ENCODE measurements at regions not wholly inside any gene's neighbourhood (a gene's known extent, or its start where the extent isn't known, plus 50 kb on each side); places are given as distances from the start of the nearest gene placed in this dataset.
"Not testable (repeated sequence)": the region's sequence is repeated elsewhere in the genome, so short reads cannot be mapped to it uniquely, and the experiment has no call there.

DNA sequence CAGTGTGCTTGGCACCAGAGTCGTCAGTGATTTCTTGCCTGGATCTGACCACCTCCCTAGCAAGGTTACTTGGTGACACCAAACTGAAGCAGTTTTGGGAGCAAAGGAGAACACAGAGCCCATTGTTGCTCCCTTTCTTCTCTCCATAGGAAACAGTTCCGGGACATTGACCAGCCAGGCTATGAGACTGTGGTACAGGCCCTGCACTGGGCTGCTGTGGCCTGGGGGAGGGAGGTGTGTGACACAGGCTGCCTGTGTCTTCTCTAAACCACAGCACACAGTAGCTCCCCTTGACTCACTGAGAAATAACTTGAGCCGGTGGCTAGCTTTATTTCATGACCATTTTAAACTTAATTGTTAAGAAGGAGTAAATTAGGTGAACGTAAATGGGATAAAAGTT is 214.8 kb upstream of the UBL3 start:
- no peak for DNase-seq (ENCODE audit: low spot score)

DNA sequence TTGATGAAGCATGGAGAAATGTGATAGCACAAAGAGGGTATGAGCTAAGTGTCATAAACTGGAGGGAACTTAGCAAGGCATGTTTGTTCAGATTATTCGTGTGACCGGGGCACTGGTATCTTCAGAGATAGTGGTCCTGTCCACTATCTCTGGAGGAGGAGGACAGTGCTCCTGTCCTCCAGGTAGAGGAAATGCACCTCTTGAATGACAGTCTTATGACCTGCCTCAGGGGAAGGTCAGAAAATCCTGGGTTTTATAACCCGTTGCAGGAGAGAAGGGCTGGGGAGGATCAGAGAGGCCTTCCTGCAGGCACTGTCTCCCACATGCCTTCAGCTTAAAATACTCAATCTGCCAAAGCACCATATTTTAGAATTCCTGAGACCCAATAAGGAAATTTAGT is 213.5 kb upstream of the UBL3 start:
- no peak for DNase-seq (ENCODE audit: low spot score)

DNA sequence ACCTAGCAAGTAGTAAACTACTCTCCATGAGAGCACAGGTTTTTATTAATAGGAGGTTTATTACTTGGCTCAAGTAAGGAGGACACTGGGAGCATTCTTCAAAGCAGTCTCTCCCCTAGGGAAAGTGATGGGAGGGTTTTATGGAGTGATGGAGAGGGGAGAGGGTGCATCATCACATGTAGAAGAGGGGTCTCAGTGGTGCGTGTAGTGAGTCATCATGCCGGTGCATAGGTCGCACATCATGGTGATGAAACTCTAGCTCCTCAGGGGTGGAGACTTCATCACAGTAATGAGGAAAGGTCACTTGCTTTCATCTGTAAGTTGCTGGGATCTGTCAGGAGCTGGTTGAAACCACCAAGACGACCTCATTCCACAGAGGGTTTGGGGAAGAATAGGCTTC is 210.8 kb upstream of the UBL3 start:
- DNase-seq (ENCODE audit: low spot score), result no peak

DNA sequence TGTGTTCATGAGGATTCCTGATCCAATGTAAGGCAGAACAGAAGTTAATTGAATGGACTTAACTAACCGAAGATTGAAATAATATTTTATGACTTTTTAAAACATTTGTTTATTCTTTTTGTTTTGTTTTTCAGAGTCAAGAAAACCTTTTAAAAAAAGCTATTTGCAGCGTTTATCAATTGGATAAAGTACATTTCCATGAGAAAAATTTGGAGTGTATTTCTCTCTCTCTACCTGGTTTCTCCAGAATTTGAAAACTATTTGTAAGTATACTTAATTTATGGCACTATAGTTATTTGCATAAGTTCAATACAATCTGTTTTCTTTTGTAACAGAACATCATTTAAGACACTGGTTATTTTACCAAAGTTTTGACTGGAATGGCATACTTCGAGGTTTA is 208.0 kb upstream of the UBL3 start:
- DNase-seq (ENCODE audit: low spot score), result no peak

DNA sequence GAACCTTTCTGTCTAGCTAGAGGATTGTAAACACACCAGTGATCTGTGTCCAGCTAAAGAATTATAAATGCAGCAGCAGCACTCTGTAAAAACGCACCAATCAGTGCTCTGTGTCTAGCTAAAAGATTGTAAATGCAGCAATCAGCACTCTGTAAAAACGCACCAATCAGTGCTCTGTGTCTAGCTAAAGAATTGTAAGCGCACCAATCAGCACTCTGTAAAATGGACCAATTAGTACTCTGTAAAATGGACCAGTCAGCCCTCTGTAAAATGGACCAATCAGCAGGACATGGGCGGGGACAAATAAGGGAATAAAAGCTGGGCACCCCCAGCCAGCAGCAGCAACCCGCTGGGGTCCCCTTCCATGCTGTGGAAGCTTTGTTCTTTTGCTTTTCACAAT is 204.1 kb upstream of the UBL3 start:
- not testable (repeated sequence) for DNase-seq (ENCODE audit: low spot score)

DNA sequence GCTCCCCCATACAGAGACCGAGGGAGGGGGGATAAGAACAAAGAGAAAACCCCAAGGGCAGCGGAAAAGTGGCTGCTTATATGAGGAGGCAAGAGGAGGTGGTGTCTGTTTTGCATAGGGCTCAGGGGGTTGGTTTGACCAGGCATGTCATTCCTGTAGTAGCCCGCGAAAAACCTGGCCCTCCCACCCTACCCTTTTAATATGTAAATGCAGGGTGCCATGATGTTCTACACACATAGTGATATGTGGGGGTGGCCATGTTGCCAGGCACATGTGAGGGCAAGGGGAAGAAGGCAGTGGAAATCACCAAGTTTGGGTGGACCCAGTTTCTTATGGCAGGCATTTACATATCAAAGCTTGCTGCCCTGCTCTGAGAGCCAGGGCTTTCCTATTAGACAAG is 203.5 kb upstream of the UBL3 start:
- DNase-seq (ENCODE audit: low spot score), result no peak

DNA sequence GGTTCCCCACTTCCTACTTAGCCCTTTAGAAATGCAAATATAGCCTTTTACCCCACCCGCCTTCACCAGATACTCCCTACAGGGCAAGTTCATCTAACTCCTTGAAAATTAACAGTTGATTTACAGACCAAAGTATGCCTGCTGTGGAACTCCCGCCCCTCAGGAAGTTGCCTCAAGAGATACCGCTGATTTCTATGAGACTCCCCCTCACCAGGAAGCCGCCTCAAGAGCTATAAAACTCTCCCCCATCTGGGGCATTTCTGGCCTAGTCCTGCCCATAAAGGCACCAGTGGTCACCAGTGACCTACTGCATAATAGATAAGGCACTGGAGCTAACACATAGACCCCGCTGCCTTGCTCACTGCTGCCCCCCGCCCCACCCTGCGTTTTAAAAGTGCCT is 201.7 kb upstream of the UBL3 start:
- DNase-seq (ENCODE audit: low spot score), result no peak

DNA sequence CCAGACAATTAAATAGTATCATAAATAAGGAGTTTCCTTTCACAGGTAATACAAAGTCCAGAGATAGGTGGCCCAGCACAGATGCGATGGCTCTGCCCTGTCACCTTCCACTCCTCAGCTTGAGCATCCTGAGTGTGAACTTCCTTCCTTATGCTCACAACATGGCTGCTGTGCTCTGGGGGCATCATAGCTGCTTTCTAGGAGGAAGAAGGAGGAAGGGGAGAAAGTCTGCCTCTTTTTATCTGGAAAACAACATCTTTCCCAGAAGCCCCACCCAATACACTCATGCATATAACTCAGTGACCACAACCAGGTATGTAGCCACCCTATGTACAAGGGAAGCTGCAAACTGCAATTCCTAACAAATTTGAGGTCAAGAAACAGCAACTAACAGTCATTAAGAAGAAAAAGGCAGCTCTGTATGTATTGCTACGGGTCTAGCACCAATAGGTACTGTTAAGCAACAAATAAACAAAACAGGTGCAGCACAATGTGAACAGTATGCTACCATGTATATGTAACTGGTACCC is 201.2 kb upstream of the UBL3 start:
- no peak for DNase-seq (ENCODE audit: low spot score)

DNA sequence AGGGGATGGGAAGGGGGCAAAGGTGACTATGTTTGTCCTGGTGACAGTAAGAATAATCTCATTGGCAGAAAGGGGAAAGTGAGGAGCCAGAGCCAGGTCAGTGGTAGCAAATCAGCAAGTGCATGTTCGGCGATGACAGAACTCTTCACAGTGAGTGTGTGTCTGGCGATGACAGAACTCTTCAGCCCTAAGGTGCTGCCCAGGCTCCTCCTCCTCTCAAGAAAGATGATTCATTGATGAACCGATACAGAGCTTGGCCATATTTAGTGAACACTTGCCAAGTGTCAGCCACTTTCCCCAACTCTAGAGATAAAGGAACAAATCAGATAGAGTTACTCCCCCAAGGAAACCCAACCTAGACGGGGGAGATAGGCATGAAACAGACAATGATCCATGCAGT is 199.3 kb upstream of the UBL3 start:
- DNase-seq (ENCODE audit: low spot score), result no peak

DNA sequence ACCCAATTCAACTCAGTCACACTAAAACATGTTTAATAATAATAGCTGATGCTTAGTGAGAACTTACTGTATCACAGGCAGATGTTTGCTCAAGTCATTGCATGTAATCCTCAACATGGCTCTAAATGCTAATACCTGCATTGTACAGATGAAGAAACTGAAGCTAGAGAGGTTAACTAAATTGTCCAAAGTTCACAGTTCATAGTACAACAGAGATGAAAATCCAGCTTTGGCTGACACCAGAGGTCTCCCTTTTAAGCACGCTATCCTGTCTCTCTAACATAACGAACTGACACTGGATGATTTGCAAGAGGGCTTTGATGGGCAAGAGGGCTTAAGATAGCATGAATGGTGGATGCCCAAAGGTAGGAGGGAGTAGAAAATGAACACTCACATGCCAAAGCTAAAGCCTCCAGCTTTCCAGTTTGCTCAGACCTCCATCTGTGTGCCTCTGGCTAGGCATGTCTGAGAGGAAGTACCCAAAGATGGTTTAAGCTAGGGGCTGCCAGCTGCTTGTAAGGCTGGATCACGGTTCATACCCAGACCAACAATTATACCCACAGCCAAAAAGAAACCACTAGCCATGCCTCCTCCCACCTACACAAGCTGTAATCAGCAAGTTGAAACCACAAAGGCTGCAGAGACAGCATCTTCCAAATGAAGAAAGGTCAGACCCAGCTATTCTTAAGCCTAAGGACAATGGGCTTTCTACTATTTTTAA is 196.9 kb upstream of the UBL3 start:
- no peak for DNase-seq (ENCODE audit: low spot score)

DNA sequence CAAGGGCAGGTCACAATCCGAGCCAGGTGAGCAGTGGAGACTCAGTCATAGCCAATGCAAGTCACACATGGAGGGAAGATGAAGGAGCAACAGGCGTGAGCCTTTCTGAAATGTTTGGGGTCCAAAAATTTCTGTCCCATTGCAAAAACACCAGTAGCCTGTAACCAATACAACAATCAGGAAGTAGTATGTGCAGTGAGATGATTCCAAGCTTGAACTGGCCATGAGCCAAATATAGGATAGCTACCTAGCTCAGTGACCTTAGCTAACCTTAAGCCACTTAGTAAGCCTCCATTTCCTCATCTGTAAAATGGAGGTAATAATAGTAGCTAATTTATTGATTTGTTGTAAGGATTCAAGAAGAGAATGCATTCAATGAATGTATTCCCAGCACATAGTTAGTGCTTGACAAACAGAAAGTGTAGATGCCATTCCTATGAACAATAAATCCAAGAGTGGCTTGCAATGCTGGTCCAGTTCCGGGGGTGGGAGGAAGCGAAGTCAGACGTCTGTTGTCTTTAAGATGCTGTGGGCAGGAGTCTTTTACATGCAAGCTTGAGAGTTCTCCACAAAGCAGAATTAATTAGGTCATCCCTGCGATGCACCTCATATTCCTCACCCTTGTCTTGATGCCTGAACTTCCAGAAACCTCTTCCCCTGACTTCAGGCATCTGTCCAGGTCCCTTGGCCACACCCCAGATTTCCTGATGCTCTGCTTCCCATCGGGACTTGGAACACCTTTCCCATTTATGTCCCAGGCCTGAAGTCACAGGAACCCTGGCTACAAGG is 195.7 kb upstream of the UBL3 start:
- peak; percentile 55 for DNase-seq (ENCODE audit: low spot score)

DNA sequence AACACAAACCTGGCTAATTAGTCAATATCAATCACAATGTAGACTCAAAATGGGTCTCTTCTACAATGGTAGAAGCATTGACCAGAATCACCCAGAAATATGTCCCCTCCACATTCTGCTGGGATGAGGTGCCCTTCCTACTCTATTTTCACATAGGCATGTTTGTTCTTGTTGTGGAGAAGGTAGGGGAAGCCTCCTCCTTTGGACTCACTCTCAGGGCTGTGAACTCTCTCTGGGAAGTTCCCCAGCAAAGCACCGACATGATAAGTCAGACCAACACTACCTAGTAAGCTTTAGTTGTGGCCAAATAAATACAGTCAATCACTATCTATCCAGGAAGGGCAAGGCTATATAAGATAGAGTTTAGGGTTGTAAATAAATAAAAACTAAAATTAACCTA is 194.5 kb upstream of the UBL3 start:
- DNase-seq (ENCODE audit: low spot score), result no peak

DNA sequence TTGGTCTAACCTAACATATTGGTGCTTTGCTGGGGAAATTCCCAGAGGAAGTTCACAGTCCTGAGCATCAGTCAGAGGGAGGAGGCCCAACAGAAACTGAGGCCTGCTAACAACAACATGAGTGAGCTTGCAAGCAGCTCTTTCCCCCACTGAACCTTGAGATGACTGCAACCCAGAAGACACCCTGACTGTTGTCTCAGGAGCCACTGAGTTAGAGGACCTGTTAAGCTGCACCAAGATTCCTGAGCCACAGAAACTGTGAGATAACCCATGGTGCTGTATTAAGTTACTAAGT is 193.2 kb upstream of the UBL3 start:
- DNase-seq (ENCODE audit: low spot score), result no peak

DNA sequence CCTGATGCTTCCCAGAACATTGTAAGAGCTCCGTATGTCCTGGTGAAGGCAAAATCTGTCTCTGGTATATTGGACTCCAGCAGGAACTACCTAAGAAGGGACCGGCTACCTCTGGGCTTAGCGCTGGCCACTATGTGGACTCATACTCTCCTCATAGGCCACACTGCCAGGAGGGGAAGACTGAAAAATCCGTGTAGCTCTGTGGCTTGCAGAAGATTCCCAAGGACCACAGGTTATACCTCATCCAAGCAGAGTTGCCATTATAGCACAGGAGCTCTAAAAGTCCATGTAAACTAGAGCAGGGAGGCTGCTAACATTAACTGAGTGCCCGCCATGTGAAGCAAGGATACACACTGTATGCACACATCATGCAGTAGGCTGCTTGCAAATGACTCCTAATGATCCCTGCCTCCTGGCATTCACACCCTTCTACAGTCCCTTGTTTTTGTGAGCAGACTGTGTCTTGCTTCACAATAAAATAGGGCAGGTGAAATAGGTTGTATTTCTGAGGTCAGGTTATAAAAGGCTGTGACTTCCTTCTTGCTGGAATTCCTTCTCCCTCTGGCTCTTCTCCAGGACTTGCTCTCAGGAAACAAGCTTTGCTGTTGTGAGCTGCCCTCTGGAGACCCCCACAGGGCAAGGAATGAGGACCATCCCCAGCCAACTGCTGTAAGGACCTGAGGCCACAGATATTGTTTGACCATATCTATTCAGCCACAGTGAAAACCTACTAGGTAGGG is 192.6 kb upstream of the UBL3 start:
- DNase-seq (ENCODE audit: low spot score), result no peak

DNA sequence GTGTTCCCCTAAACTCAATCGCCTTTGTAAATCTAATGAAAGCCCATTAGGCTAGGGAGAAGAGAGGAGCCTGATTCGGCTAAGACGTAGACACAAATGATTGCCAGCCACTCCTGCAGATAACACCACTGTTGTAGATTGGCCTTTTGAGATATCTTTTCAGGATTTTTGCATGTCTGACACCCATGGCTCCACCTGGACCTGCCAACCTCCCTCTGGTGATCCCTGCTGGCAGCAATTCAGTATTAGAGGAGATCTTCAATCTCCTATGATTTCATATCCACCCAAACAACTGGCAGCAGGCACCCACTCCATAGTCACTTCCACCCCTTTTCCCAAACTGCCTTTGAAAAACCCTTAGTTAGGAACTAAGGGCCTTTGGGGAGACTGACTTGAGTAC is 191.9 kb upstream of the UBL3 start:
- no peak for DNase-seq (ENCODE audit: low spot score)

DNA sequence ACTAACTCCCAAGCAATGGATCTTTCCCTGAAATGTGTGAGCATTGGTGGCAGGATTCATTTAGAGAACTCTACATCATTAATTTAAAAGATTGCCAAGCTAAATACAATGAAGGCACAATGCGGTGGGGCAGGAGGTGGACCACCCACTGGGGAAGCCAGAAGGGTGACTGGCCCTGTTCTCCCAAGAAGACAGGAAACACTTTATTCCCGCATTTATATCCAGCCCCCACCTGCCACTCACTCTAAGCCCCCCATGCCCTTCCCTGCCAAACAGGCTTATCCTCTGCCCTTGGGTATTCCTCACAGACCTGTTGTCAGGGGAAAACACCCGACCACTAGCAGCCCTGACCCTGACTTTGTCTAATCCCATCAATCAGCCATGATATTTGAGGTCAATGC is 189.1 kb upstream of the UBL3 start:
- no peak for DNase-seq (ENCODE audit: low spot score)

DNA sequence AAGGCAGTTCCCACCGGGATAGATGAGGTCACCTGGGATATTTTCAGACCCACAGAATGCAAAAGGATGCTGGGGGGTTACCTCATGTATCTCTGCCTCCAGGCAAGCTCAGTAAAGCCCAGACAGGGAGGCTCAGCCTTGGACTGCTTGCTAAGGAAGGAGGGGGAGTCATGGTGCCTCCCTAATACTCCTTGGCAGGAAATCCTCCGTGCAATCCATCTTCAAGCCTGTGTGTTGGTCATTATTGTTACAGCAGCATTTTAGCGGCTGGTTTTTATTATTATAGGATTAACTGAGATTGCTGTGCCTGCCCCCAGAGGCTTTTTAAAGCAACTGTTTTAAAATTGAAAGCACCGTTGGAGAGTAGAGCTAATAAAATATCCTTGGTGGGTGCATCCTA is 188.5 kb upstream of the UBL3 start:
- no peak for DNase-seq (ENCODE audit: low spot score)

DNA sequence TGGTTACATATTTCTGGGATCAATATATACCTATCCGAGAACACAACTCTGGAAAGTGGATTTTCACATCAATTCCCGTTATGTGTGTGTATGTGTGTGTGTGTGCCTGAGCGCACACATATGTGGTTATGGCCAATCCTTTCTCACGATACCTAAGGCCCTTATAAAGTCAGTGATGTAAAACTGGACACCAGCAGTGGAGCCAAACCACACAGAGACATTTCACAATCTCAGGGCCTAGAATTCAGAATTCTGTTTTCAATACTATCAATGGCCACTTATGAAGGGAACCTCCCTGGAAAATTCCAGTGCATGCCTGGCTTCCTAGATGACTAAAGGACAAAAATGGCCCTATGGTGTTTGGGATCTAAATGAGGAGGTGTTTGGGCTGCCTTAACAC is 187.3 kb upstream of the UBL3 start:
- DNase-seq (ENCODE audit: low spot score), result no peak

DNA sequence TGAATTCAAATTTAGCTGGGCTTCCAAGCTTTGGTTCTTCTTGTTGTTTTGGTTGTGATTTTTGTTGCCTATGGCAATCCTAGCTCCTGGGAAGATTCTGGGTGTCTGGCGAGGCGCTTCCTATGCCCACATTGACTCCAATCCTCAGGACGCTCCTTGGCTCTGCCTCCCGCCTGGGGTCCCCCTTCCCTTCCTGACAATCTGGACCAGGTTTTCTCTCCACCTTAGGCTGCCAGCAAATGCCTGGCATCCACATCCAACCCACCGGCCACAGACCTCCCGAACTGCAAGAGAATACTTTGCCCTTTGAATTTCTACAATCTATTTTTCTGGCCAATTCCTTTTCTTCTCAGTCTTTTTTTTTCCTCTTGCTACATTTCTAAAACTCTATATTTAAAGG is 186.9 kb upstream of the UBL3 start:
- no peak for DNase-seq (ENCODE audit: low spot score)

DNA sequence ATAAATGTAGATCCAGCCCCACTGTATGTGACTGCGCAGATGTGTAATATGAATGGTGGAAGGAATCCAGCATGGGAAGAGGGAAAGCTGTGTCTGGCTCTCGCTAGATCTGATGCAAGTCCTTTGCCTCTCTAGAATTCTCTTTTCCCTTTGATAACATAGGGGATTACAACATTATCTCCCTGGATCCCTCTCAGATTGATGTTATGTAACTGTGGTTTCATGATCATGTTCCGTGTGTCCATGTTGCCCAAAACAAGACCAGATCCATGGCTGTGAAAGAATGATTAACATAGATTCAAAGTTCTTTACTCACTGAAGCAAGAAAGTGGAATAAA is 184.0 kb upstream of the UBL3 start:
- DNase-seq (ENCODE audit: low spot score), result no peak

DNA sequence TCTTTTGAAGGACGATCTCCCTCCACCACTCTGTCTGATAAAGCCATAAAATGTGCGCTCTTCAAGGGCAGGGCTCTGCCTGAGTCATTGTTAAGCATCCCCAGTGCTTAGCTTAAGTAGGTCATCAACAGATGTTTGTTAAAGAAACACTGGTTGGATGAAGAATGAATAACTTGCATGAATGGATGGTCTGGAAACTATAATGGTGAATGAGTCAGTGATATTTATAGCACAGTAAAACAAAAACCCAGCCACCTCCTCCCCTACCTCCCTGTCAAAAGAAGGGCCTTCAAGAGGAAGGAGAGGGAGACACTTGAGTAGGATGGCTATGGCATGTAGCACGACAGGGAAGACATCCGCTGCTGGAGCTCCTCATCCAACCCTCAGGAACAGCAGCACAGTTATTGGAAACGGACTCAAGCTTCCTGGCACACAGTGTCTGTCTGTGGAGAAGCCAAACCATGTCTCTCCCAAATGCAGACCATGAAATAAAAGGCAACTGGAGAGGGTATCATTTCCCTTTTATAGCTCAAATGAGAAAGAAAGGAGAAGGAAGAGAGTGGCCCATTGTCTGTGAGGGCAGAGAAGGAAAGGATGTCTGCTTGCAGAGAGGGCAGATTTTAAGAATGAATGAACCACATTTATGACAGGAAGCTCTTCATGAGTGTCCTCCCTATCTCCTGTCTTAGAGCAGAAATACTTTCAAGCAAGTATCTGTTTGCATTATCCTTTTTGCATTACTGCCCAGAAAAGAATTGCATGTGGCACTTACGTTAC is 183.5 kb upstream of the UBL3 start:
- peak; percentile 83 for DNase-seq (ENCODE audit: low spot score)

DNA sequence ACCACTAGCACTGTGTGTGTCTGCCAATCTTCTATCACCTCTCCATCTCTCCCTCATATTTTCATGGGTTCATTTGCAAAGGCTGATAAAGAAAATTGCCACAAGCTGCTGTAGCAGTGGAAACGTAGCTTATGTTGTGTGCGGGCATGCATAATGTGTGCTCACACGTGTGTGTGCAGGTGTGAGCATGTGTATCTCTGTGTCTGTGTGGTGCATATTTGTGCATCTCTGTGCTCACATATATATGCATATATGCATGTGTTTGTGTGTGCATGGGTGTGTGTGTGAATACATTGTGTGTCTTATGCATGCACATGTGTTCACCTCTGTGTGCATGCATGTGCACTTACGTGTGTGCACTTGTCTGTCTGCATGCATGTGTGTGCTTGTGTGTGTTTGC is 181.8 kb upstream of the UBL3 start:
- DNase-seq (ENCODE audit: low spot score), result no peak

DNA sequence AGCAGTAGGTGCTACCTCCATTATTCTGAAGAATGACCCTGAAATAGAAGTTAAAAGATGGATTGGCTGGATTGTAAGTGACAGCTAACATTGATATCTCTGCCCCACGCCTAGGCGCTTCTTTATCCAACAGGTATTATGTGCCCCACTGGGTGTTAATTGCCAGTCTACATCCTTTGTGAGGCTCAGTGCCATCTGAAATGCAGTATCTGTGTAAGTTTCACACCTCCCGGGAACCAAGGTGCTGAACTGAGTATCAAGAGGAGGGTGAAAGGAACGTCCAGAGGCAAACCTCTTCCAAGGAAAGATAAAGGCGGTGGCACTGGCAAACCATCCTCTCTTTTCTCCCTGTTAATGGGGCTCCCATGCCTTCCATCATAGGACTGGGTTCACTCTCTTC is 181.1 kb upstream of the UBL3 start:
- DNase-seq (ENCODE audit: low spot score), result no peak

Measured in AG08396 (cell line).